Hematopoietic multipotent progenitor cell treated with erythropoietin and hydrocortisone succinate and interleukin-3 and kit ligand, for 4 days (in vitro differentiated cells): ENCODE measurements at regions not wholly inside any gene's neighbourhood (a gene's known extent, or its start where the extent isn't known, plus 50 kb on each side); places are given as distances from the start of the nearest gene placed in this dataset.

Experiments used
- DNase-seq: peaks from one replicate; pipeline ENCODE4 v3.0.0-alpha.2; 2015

DNA sequence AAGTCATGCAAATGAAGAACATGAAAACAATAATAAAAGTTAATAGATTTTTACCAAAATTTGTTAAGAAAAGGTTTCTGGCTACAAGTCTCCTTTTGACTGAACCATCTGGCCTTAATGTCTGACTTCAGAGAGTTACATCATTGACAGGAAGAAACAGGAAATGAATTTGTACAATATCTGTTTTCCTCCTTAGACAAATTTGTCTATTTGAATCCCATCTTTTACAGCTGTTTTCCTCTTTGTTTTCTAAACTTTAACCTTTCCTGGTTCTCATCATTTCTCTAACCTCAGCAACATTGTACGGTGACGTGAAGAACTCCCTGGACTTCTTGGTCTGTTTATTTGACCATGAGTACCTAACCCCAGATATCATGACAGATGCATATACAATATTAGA, 567.5 kb upstream of the RIOK2 start:
- DNase-seq, result no peak

DNA sequence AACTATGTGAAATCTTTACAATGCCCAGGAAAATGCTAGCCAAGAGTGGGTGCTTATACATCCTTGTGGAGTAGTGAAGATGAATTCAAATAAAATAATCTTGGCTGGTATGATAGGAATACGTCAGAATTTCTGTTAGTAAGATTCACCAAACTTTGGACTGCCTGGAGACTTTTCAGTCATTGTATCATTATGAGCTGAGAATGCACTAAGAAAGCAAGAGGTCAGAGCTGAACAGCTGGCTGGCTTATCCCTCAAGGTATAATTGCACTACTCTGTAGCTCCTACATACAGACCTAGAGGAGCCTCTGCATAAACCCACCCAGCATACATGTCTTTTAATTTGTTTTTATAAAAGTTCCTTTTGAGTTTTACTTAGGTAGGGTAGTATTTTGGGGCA, 568.5 kb upstream of the RIOK2 start:
- DNase-seq, result no peak

DNA sequence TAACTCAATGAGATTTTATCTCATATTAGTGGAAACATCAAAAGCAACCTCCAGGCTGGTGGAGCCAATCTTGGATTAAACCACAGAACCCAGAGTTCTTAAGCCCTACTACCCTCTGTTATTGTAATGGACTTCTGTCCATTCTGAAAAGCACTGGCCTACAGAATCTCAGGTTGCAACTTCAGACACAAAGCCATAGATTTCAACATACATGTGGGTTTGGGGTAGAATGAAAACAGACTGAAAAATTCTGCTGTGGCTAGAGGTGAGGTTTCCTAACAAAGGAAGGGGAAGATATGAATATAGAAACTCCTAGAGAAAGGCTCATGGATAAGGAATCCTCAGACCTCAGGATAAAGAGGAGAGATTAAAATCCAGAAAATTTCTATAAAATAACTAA, 569.8 kb upstream of the RIOK2 start:
- no peak for DNase-seq

DNA sequence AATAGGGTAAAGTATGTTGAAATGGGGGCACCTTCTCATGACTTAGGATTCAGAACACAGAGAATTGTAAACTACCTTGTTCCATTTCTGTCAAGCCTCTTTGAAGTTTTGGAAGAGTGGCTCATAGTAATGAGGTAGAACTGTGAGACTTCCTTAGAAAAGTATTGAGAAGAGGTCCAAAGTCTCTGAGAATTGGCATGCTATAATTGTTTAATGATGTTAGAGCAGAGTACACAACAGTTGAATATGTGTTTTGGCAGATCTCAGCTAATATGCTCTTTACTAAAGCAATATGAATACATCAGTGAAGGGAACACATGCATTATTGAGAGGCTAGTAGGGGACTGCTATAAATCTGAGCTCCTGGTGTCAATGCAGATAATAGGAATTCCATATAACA, 579.4 kb upstream of the RIOK2 start:
- no peak for DNase-seq

DNA sequence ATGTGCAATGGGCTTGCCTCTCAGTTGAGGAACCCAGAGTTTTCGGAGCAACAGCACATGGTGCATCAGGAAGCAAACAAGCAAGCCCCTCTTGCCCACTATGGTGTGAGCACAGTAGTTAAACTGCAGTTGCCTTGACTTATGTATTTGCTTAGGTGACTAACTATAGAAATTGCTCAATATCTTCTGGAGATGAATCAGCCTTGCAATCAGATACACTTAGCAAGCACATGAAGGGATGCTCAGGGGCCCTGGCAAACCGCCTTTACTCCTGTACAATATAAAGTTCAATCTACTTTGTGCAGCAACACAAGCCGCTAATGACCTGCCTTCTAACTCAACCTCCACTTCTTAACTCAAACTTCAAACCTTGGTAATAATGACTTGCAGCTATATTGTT, 581.7 kb upstream of the RIOK2 start:
- DNase-seq, result no peak

DNA sequence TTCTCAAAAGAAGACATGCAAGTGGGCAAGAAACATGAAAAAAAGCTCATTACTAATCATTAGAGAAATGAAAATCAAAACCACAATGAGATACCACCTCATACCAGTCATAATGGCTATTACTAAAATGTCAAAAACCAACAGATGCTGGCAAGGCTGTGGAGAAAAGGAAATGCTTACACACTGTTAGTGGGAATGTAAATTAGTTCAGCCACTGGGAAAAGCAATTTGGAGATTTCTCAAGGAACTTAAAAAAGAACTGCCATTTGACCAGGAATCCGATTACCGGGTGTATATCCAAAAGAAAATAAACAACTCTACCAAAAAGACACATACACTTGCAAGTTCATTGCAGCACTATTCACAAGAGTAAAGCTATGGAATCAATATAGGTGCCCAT, 595.4 kb upstream of the RIOK2 start:
- no peak for DNase-seq

DNA sequence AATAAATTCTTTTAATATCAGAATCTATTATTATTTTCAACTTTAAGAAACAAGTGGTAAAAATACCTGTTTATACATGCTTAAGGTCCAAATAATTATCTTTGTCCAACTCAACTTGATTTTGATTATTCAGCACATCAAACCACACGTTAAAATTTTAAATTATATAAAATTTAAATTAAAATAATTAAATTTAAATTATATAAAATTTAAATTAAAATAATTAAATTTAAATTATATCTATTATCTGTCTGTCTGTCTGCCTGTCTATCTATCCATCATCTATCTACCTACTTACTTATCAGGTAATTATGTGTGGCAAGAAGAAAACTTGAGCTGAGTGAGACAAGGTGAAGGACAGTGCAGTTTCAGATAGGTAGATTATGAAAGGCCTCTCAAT, 605.3 kb upstream of the RIOK2 start:
- no peak for DNase-seq

DNA sequence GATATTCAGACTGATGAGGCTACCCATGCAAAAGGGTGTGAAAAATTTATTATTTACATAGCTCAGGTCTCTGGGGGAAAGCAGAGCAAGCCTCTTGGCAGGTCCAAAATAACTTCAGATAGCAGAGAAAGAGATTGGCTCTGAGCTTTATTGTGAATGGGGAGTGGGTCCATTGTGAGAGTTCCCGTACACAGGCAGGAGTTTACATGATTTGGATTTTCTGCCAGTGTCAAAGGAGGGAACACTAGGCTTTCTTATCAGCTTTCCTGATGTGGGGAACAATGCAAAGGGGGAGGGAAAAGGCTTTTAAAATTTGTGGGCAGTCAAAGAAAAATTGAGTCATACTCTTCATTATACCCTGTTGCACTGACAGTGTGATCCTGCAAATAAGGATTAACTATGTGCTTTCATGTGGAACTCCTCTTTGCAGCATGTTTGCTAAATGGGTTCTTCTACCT, 615.0 kb upstream of the RIOK2 start:
- no peak for DNase-seq

DNA sequence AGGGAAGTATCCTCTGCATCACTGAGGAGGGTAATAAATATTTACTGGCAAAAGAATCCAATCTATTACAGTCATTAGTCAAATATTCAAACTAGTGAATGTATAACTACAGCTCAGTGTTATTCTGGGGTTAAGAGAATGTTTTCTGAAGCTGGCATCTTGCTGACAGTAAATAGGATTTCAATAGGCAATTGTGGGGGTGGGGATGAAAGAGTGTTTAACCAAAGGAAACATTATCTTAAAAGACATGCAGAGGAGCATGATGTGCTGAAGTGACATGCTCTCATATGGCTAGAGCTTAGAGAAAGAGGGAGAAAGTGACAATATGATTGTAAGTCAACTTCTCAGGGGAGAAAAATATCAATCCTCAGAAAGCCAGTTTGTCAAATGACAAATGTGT, 618.4 kb upstream of the RIOK2 start:
- no peak for DNase-seq

DNA sequence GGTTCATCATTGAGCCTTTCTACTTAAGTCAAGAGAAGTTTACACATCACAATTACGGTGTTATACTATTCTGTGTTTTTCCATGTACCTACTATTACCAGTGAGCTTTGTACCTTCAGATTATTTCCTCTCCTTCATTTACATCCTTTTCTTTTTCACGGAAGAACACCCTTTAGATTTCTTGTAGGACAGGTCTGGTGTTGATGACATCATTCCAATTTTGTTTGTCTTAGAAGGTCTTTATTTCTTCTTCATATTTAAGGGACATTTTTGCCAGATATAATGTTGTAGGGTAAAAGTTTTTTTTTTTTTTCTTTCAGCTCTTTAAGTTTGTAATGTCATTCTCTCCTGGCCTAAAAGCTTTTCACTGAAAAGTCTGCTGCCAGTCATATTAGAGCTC, 637.1 kb upstream of the RIOK2 start:
- DNase-seq, result no peak

DNA sequence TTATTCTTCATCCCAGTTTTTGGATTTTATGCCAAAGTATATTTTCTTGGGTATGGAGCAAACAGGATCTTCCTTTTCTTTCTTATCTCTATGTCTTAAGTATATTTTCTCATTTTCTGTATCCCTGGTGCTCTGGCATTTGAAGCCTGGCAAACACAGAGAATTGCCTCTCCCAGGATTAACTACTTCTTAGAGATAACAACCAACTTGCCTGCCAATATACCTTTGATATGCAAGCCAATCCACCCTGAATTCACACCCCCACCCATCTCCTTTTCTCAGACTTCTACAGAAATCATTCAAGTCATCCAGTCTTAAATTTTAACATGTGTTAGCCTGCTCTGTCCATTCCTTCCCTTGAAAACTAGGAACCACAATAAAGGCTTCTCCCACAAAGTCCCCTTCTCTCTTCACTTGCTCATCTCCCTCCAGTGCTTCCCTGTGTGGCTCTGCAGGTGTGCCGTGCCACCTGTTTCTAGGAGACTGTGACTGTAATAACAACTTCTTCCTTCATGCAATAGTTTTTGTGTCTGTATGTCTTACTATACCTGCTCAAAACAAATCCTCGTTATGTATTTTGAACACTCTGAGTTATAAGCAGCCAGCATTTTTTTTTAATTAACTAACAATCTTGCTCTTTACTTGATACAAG, 649.7 kb upstream of the RIOK2 start:
- DNase-seq, result no peak

DNA sequence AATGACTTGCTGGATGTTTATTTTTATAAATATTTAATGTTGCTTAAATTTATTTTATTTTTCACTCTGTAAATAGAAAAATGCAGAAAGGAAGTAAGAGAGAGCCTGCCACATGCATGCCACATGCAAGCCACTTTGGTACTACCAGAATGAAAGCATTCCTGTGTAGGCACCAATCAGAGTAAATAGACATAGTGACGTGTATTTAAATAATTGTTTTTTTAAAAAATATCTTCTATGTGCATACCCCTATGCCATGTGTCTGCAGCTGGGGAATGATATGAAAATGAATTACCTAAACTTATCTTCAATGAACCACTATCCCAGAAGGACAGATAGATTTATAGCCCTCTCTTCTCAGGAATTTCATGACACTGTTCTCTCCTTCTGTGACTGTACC, 651.5 kb upstream of the RIOK2 start:
- no peak for DNase-seq

DNA sequence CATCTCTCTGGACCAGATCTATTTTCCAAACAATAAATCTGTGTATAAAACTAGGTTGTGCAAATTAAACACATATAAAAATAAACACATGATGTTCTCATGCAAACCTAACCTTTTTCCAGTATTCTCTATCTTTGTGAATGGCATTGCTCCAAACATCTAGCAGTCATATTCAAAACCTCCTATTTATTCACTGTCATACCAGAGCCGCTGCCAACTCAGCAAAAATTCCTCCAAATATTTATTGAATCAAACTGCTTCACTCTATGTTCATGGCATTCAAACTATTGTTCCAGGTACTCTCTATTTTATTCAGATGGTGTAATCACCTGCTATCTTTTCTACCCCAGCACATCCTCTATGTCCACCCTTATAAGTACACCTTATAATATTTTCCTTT, 652.1 kb upstream of the RIOK2 start:
- no peak for DNase-seq

DNA sequence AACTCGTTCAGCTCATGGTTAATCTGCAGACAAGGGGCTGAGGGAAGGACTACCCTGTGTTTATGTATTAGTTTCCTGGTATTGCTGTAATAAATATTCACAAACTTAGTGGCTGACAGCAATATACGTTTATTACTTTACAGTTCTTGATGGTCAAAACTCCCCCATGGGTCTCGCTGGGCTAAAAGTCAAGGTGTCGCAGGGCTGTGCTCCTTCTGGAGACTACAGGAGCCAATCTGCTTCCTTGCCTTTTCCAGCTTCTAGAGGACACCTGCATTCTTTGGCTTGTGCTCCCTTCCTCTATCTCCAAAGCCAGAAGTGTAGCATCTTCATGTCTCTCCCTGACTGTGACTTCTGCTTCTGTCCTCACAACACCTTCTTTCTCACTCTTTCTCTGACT, 653.8 kb upstream of the RIOK2 start:
- no peak for DNase-seq

DNA sequence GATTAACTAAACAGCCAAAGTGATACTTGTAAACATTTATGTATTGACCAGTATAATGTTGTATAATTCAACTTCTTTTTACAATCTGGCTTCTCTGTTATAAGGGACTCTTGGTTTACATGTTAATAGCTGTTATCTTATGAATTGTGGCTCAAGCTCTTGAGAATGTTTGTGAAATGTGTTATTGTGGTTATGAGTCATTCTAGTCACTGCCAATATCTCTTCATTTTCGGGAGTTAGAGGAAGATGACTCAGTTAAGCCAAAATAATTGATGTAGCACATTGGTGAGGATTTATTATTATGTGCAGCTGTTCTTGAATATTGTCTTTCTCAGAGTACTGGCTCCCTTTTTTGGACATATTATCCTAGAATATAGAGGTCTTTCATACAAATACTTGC, 655.2 kb upstream of the RIOK2 start:
- DNase-seq, result peak; percentile 36

DNA sequence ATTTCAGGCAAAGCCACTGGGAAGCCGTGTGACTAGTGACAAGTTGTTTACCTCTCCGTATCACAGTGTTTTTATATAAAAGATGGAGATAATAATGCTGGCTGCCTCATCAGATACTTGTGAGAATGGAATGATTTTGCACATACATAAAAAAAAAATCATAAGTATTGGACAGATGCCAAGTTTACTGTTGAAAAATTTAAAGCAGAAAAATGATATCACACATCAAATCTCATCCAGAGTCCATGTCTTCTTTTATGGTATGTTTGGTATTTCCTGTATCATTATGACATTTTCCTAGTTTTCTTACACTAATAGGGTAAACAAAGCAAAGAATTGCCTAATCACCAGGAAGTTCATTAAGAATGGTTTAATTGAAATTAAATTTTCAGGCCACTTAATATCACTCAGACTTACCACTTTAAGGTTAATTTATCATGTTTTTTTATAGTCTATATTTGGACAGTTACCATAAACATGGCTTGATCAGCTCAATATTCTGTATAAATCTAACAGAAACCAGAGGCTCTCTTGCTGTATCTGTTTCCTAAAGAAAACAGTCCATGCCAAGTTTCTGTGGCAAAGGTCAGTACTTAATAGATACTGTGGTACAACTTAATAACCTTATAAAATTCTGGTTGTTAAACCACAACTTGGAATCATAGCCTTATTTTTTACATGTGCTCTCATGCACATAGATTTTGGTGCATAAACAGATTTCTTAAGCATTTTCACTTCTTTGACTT, 656.5 kb upstream of the RIOK2 start:
- DNase-seq, result no peak

DNA sequence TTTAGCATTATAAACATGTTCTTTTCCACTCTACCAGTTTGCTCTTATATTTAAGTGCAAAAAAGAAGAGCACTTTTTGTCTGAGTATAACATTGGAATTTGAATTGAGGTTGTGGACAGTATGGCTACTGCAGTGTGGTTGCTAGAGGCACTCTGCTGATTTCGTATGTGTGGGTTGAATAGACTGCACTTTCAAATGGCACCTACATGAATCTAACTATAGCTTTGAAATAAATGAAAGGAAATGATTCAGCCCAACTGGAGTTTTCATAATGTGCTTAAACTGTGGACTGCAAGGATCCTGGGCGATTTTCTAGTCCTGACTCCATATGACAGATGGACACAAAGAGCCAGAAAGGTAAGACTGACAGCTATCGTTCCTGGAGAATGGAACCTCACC, 657.6 kb upstream of the RIOK2 start:
- DNase-seq, result no peak

DNA sequence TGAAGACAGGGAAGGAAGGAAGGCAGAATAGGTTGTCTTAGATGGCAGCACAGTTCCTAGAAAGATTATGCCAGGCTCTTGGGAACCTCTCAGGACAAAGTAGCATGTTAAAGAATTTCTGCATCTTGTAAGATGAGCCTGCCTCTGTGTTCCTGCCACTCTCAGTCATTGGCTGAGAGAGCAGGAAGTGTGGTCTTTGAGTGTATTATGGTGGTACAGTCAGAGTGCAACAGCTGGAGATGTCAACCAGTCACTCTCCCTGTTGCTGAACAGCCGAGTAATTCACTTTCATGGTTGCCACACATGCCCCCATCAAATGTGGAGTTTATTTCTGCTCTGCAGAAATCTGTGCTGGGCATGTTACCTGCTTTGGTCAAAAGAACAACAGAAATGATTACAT, 659.6 kb upstream of the RIOK2 start:
- DNase-seq, result no peak

DNA sequence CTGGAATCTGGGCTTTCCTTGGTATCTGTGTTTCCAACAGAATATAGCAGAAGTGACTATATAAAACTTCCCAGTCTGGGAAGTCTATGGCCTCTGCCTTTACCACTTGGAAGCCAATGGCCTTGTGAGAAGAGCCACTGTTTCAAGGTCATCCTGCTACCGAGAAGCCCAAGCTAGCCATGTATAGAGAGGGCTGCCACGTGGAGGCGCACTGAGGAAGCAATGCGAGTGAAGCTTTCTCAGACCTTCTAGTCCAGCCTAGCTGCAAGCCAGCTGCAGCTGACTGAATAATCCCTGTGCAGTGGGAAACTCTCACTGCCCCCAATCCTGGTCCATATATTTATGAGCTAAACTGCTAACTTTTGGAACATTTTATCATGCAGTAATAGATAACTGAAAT, 661.8 kb upstream of the RIOK2 start:
- DNase-seq, result no peak

DNA sequence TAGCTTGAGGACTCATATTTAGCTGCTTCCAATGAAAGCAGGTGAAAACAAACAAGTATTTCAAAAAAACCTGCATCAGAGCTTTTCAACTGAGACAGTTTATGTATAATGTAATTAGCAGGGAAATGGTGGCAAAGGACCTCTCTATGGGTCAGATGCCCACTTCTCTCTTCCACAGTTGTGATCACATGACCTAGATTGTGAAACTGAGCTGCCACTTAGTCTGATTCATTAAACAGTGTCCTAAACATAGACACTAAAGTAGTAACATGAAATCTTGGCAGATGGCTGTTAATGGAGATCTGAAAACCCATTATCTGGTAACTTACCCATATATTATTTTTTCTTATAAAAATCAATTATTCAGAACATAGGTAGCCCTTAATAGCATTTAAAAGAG, 663.6 kb upstream of the RIOK2 start:
- no peak for DNase-seq

DNA sequence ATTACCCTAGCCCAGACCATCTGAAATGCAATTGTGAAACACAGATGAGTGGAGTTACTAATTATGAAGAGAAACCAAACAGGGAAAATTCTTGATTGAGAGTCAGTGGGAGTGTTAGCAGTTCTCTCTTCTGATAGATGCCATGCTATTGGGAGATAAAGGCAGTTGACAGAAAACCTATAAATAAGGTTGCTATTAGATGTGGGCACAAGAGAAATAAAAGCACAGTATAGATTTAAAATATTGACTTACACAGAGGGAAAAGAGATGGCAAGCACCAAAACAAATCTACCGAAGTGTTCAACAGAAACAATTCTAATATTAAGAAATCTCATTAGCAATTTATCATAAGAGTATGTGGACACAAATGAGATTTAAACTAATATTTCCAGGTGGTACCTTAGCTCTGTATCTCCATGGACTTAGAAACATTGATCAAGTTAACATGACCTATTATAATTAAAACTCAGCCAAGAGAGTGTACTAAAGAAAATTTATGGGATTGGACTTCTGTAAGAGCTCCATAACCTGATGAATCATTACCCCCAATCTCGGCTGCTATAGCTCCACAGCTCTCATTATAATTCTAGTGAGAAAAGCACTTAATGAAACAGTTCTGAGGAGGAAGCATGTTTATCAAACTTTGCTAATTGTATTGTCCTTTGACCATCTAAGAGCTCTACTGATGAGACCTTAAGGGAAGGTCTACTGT, 665.0 kb upstream of the RIOK2 start:
- no peak for DNase-seq

DNA sequence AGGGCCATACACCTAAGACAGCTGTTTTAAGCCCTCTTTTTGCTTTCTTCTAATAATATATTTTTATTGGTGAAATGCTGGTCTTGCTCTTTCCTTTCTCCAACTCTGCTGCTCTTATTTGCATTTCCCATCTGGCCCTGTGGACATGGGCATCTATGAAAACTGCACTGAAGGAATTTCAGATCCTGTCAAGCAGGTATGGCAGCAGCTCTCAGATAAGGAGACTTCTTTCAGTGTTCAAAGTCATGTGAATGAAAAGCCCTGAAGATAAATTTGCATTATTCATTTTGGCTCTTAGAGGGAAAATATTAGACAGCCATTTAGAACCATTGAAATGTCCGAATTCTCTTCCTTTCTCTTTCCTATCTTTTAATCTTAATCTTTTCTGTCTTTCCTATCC, 668.0 kb upstream of the RIOK2 start:
- no peak for DNase-seq

DNA sequence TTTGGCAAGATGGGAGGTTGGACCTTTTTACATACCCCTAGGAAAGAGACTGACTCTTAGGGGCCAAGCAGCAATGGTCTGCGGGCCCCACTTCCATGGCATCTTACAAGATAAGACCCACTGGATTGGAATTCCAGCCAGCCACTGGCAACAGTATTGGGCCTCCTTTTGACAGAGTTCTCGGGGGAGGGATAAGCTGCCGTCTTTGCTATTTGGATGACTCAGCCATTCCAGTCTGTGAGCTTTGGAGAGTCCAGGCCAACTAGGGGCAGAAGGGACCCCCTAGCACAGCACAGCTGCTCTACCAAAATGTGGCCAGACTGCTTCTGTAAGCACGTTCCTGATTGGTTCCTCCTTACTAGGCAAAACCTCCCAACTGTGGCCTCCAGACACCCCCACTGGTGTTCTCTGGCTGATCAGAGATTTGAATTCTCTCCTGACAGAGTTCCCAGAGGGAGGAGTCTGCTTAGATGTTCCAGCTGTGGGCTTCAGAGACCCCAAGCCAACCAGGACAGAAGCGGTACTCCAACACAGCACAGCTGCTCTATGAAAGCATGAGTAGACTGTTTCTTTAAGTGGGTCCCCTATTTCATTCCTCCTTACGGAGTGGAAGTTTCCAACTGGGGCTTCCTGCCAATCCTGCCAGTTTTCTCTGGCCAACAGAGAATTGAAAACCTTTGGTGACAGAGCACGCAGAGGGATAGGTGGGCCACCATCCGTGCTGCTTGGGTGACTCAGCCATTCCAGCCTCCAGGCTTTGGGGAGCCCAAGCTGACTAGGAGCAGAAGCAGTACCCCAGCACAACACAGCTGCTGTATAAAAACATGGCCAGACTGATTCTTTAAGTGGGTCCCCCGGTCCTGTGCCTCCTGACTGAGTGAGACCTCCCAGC, 672.1 kb upstream of the RIOK2 start:
- no peak for DNase-seq
